HFF-Myc (cell line): ENCODE measurements at regions not wholly inside any gene's neighbourhood (a gene's known extent, or its start where the extent isn't known, plus 50 kb on each side); places are given as distances from the start of the nearest gene placed in this dataset.
"Not testable (repeated sequence)": the region's sequence is repeated elsewhere in the genome, so short reads cannot be mapped to it uniquely, and the experiment has no call there.

ENCODE experiments used
- DNase-seq: peaks from one replicate; pipeline ENCODE4 v3.0.0-alpha.2; 2011; ENCODE audit warnings: low read depth; ENCODE audit errors: extremely low read depth
- H3K4me3 ChIP-seq: replicated peaks from 2 replicates; pipeline ENCODE4 v1.5.1; 2011; ENCODE audit warnings: low read depth, mild to moderate bottlenecking, control low read depth, low read length
- CTCF ChIP-seq: IDR thresholded peaks from 2 replicates; pipeline ENCODE4 v1.5.1; 2012; ENCODE audit warnings: mild to moderate bottlenecking, low read depth, low read length, control low read depth; ENCODE audit errors: missing control alignments

- no peak for DNase-seq
- H3K4me3 ChIP-seq, result no peak overlapping the region
- no peak for TF ChIP-seq CTCF
Measured at GRCh38 chr4:29082684-29083083, 1637.5 kb upstream of the PCDH7 start.

DNA sequence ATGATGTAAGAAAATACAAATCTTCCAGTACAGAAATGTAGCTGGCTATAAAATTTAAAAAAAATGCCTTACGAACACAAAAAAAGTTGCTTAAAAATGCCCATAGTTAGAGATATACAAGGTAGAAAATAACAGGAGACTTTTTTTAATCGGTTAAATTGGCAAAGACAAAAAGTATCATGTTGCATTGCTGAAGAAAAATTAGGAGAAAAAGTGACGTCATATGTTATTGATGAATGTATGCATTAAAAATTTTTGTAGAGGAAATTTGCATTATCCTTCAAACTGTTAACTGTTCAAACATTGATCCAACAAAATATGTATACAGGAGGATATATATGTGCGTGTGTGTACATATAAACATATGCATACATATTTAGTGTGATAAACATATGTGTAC is 1634.4 kb upstream of the PCDH7 start:
- DNase-seq, result no peak
- no peak for TF ChIP-seq CTCF
- no peak overlapping the region for H3K4me3 ChIP-seq

DNA sequence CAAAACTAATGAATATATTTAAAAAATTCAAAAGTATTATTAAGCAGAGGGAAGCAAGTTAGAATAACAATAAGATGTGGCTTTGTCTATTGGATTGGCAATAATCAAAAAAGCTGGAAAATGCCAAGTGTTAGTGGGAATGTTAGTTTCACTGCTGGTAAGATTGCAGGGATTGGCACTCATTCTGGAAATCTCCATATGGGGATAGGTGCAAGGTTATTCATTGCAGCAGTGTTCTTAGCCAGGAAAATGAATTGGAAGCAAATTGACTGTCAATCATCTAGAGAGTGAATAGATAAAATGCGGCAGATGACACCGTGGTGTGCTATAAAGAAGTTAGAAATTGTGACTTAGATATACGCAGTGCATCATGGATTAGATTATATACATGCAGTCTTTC is 1615.5 kb upstream of the PCDH7 start:
- no peak for DNase-seq
- H3K4me3 ChIP-seq, result no peak overlapping the region
- no peak for TF ChIP-seq CTCF

- no peak overlapping the region for H3K4me3 ChIP-seq
- no peak for DNase-seq
- TF ChIP-seq CTCF, result no peak
Measured at GRCh38 chr4:29113960-29114359, 1606.2 kb upstream of the PCDH7 start.

GRCh38 chr4:29117231-29117722 is 1602.9 kb upstream of the PCDH7 start:
- H3K4me3 ChIP-seq, DNase-seq: not testable (repeated sequence)

- no peak overlapping the region for H3K4me3 ChIP-seq
- no peak for DNase-seq
Measured at GRCh38 chr4:29121586-29121985, 1598.6 kb upstream of the PCDH7 start.

GRCh38 chr4:29128810-29129209 is 1591.4 kb upstream of the PCDH7 start:
- no peak for DNase-seq
- no peak for TF ChIP-seq CTCF
- H3K4me3 ChIP-seq, result no peak overlapping the region

More at GRCh38 chr4:29121586-29121985, 1598.6 kb upstream of the PCDH7 start:
- TF ChIP-seq CTCF, result no peak
